ENCODE measurements at regions not wholly inside any gene's neighbourhood (a gene's known extent, or its start where the extent isn't known, plus 50 kb on each side); places are given as distances from the start of the nearest gene placed in this dataset.
"Not testable (repeated sequence)": the region's sequence is repeated elsewhere in the genome, so short reads cannot be mapped to it uniquely, and the experiment has no call there.

DNA sequence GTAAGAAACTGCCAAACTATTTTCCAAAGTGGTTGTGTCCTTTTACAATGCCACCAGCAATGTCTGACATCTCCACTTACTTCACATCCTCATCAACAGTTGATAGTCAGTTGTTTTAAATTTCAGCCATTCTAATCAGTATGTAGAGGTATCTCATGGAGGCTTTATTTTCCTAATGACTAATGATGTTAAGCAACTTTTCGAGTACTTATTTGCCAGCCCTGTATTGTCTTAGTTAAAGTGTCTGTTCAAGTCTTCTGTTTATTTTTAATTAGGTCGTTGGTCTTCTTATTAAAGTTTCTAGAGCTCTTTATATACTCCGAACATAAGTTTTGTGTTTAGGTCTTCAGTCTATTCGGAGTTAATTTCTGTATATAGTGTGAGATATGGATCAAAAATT is 54.9 kb upstream of the NBPF12 start:
- not testable (repeated sequence) for DNase-seq (ENCODE audit: low read depth)

DNA sequence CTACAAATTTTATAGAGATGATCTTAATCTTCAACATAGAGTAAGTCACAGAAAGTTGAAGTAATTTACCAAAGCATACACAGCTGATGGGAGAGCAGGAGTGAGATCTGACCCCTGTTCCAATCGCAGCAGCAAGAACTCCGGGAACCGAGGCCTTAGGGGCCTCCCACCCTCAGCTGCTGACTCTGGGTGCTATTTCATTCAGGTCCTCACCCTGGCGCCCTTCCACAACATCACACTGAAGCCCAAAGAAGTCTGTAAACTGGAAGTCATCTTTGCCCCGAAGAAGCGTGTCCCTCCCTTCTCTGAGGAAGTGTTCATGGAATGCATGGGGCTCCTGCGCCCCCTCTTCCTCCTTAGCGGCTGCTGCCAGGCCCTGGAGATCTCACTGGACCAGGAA is 57.0 kb upstream of the NBPF12 start:
- DNase-seq (ENCODE audit: low read depth), result not testable (repeated sequence)

DNA sequence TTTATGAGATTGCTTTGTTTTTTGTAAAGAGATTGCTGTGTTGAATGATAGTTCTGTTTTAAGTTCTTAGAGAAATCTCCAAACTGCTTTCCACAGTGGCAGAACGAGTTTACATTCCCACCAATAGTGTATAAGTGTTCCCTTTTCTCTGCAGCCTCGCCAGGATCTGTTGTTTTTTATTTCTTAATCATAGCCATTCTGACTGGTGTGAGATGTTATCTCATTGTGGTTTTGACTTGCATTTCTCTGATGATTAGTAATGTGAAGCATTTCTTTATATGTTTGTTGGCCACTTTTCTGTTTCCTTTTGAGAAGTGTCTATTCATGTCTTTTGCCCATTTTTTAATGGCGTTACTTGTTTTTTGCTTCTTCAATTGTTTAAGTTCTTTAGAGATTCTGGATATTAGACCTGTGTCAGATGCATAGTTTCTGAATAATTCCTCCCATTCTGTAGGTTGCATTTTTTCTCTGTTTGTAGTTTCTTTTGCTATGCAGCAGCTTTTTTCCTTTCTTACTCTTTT is 74.3 kb upstream of the NBPF12 start:
- DNase-seq (ENCODE audit: low read depth), result not testable (repeated sequence)

DNA sequence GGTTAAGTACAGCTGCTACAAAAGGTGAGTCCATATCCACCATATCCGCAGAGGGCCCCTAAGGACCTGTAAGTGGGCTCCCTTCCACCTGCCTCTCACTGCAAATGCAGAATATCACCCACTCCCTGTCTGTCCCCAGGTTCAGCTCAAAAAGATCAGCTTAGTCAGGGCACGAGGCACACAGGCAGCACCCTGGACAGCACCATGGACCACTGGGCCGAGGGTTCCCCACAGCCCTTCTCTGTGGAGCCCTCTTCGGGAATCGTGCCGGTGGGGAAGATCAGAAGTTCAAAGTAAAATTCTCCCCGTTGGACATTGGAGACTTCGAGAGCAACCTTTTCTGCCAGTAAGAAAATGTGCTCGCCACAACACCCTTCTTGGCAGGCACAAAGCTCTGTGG is 85.0 kb upstream of the NBPF12 start:
- DNase-seq (ENCODE audit: low read depth), result not testable (repeated sequence)

DNA sequence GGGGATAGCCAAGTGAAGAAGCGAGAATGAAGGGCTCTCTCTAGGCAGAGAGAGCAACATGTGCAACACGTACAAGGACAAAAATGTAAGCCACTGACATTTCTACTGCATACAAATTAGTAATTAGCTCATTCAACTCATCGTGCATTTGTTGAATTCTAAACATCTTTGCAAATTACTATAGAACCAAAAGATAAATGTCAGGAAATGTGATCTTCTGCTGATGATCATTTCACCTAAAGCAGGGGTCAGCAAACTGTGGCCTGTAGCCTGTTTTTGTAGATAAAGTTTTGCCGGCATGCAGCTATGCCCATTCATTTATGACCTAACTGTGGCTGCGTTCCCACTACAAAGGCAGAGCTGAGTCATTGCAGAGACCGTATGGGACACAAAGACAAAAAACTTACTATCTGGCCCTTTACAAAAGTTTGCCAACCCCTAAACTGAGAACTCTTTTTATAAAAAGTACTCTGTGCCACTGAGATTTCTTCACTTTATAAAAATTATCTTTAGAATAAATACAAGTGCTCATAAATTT is 87.7 kb upstream of the NBPF12 start:
- DNase-seq (ENCODE audit: low read depth), result not testable (repeated sequence)

DNA sequence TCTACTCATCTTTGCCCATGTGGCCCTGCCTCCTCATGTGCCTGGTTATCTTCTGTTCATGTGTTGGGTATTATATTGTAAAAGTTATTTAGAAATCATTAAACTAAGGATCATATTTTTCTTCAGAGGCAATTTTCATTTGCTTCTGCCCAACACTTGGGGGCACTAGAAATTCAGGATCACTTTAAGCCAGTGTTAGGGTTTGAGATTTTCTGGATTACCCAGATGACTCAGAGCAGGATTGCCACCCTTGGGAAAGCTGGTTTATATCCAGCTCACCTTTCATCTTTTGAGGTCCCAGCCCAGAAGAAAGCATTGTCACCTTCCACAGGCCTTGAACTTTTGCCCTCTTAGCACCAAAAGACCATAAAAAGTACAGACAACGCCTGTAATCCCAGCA is 99.4 kb upstream of the NBPF12 start:
- DNase-seq (ENCODE audit: low read depth), result not testable (repeated sequence)

DNA sequence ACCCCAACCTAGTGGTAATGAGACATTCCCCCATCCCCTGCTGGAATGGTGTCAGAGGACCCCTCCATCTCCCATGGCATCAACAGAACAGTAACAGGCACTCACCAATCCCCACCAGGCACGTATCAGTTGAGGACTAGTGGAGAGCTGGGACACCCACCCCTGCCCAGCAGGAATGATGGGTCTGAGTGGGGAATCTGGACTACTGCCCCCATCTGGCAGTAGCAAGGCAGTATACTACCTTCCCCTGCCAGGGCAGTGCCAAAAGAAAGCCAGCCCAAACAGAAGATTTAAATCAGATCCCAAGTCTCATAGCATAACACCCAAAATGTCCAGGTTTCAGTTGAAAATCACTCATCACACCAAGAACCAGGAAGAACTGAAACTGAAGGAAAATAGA is 111.2 kb upstream of the NBPF12 start:
- not testable (repeated sequence) for DNase-seq (ENCODE audit: low read depth)

DNA sequence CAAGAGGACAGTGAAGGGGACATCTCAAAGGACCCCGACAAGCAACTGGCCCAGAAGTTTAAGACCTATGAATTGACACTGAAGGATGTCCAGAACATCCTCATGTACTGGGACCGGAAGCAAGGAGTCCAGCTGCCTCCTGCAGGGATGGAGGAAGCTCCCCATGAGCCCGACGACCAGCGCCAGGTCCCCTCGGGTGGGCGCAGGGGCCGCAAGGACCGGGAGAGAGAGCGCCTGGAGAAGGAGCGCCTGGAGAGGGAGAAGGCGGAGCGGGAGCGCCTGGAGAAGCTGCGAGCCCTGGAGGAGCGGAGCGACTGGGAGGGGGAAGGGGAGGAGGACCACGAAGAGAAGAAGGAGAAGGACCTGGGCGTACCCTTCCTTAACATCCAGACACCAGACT is 143.9 kb upstream of the NBPF12 start:
- not testable (repeated sequence) for DNase-seq (ENCODE audit: low read depth)

DNA sequence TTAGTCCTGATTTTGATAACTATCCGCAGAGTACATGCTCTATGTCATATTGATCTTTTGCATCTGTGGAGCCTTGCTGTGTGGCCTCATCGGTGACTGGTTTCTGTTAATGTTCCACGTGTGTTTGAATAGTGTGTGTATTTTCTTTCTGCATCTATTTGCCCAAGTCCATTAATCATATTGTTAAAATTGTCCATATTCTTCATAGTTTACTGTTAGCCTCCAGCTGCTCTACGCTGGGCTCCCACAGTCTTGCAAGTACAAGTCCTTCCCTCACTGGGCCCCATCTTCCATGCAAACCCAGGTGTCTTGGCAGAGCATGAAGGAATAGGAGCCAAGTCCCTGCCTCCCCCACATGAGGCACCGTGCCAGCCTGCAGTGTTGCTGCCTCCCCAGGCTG is 145.4 kb upstream of the NBPF12 start:
- DNase-seq (ENCODE audit: low read depth), result not testable (repeated sequence)

DNA sequence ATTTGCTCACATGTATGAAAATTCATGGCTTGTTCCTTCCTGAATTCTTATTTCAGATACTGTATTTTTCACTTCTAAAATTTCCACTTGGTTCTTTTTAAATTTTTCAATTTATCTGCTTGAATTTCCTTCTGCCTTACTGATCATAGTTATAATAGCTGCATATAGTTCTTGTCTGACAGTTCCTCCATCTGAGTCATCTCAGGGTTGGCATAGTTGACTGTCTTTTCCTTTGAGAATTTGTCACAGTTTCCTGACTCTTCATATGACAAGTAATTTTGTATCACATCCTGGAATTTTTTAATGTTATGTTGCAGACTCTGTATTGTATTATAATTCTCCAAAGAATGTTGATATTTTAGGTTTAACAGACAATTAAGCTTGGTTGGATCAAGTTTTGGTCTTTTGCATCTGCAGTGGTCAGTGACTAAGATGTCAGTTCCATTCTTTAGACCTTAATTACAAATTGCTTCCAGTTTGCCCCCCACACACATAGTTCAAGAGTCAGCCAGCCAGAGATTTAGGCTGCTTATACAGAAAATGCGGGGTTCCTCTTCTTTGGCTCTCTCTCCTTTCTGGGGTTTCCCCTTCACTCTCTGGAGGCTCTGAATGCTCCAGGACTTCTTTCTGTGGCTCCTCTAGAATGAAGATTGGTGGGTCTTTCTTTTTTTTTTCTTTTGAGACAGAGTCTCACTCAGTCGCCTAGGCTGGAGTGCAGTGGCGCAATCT is 153.7 kb upstream of the NBPF12 start:
- not testable (repeated sequence) for DNase-seq (ENCODE audit: low read depth)

DNA sequence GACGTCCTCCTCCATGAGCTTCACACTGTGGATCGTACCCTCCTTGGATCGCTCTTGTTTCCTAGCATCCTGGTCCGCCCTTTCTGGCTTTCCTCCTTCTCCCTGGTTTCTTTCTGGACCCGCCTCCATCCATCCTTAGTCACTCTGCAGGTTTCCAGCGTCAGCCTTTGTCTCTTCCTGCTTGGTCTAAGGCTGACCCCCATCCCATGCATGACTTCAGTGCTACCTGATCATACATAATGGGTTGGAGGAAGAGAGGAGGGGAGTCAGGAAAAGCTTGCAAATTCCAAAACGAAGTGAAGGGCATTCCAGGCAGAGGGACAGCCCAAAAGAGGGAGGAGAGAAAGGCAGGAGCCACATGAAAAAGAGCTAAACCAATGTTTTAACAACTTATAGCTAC is 156.9 kb upstream of the NBPF12 start:
- not testable (repeated sequence) for DNase-seq (ENCODE audit: low read depth)

DNA sequence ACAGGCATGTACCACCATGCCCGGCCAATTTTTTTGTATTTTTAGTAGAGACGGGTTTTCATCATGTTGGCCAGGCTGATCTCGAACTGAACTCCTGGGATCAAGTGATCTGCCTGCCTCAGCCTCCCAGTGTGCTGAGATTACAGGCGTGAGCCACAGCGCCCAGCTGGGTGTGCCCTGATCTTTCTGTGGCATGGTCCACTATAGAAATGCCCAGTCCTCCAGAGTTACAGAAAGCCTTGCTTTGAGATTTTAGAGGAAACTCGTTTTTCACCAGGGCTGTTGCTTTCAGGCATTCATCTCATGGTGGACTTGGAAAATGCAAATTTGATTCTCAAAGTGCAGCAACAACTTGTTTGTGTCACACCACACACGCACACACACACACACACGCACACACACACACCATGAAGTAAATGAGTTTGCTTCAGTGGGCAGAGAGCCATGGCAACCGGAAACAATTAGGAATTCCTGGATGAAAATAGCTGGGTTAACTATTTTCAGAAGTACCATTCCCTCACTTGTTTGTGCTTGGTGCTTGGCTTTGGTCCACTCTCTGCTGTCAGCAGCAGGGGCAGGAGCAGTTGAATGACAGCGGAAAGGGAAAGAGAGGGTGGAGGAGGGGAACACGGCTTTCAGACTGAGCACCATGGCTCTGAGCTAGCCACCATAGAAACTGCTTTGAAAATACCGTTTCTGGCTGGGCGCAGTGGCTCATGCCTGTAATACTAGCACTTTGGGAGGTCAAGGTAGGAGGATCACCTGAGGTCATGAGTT is 160.1 kb upstream of the NBPF12 start:
- DNase-seq (ENCODE audit: low read depth), result not testable (repeated sequence)

DNA sequence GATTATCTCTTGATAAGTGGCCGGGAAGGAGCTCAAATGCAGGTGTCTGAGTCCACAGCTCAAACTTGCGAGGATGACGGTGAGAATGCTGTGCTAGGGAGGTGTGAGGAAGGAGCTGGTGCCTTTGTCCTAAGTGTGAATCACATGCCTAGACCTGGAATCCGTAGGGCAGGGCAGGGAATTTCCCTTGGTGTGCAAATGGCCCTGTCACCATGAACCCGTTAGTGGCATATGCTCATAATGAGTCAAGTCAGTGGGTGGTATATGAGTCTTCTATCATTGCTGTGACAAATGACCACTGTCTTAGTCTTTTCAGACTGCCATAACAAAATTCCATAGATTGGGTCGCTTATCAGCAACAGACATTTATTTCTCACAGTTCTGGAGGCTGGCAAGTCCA is 163.1 kb upstream of the NBPF12 start:
- DNase-seq (ENCODE audit: low read depth), result not testable (repeated sequence)

DNA sequence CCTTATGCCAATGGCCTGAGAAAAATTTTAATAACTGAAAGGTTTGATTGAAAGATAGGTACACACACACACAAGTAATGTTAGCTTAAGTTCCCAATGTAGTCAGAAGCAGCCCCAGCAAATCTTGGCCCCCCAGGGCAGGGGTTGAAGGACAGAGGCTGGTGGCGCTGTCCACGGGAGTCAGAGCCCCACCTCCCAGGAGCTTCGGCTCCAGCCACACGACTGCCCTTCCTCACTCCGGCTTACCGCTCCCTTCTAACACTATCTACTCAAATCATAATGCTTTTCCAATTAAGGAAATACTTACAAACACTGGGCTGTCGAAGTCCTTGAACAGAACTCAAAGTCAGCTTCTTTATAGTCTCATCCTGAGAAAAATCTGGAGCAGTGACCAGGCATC is 163.9 kb upstream of the NBPF12 start:
- DNase-seq (ENCODE audit: low read depth), result not testable (repeated sequence)

DNA sequence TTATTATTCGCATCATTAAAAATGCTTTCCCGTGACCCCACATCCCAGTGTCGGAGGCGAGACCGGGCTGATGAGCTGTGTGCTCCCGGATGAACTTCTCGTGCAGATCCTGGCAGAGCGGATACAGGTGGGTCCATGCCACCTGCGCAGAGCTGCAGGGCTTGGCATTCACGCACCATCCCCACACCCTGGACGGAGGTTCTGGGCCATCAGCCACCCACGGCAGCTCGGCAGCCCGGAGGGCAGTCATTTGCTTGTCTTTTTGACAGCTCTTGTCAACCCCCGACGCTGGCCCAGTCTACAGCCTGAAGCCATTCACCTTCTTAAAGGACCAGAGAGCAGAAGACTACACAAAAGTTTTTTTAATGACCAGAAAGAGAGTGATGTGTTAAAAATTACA is 166.7 kb upstream of the NBPF12 start:
- DNase-seq (ENCODE audit: low read depth), result not testable (repeated sequence)

DNA sequence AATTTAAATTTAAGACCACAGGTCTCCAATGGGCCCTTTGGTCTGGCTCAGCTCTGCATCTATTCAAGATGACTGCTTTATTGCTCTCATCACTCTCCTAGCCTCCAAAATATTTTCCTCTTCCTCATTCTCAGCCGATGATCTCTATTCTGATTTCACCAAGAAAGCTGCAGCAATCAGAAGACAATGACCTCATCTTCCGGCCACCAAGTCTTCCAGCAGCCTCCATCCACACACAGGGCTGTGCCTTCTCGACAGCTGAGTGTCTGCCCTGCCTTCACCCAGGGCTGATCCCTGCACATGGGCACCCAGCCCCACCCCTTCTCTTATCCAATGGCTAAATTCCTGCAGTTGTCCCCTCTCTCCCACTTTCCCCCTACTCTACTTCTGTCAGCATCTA is 167.1 kb upstream of the NBPF12 start:
- DNase-seq (ENCODE audit: low read depth), result not testable (repeated sequence)

DNA sequence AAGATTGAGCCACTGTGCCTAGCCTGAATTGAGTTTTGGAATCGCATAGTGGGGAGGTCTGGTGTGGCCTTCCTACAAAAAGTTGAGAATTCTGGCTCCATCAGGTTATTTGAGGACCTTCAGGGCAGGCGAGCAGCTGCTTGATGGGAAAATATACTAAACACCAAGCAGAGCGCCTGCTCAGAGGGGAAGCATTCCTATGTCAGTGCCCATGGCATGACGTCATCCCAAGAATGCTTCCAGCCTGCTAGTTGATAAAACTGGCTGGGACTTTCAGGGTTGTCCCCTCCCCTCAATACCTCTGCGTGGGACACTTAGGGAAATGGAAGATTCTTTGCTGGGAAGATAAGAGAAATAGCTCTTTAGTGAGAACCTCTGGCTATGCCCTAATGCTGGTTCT is 174.9 kb upstream of the NBPF12 start:
- not testable (repeated sequence) for DNase-seq (ENCODE audit: low read depth)

DNA sequence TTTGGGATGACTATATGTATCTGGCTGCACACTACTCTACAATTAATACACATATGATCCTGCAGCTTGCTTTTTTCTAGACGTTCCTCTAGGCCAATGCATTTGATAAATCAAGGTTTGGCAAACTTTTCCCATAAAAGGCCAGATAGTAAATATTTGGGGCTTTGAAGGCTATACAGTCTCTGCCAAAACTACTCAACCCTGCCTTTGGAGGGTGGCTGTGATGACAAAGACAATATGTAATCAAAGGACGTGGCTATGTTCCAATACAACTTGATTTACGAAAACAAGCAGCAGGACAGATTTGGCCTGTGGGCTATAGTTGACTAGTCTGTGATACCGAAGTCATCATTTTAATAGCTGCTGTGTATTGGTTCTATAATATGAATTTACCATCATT is 181.3 kb upstream of the NBPF12 start:
- not testable (repeated sequence) for DNase-seq (ENCODE audit: low read depth)

DNA sequence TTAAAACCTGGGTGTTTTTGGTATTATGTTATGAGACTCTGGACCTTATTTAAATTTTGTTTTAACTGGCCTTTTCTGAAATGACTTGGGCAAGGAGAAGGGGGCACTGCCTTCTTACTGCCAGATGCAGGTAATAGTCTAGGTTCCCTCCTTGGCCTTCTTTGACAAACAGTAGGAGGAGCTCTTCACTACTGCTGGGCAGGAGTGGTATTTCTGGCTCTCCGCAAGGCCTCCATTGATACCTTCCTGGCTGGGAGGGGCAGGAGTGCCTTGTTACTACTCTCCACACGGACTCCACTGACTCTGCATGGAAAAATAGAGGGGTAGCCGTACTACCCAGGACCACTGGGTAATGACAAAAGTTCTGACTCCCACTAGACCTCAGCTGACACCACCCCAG is 189.4 kb upstream of the NBPF12 start:
- not testable (repeated sequence) for DNase-seq (ENCODE audit: low read depth)

DNA sequence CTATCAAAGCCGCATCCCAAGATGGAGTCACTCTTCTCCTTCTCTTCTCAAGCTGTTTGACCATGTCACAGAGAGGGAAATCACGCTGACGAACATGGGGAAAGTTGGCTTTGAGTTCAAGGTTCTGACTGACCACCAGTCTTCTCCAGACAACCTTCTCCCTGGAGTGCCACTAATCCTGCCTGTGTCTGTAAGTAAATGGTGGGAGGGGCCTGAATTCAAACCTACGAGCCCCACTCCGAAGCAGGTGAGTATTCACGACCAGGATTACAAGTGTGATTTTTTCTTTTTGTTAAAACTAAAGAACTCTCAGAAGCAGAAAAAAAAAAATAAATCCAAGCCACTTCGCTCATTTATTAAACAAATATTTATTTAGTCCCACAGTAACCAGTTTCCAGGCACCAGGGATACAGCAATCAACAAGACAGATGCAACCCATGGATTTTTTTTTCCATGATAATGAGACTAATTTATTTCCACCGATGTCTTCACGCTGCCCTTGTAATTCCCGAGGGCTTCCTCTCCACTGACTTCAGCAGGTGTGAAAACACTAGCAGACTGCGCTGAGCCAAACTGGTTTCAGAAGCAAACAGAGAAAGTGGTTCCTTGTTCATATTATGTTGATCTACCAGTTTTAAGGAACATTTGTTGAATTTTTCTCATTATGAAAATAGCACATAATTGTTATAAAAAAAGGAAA is 206.0 kb upstream of the NBPF12 start:
- DNase-seq (ENCODE audit: low read depth), result not testable (repeated sequence)

DNA sequence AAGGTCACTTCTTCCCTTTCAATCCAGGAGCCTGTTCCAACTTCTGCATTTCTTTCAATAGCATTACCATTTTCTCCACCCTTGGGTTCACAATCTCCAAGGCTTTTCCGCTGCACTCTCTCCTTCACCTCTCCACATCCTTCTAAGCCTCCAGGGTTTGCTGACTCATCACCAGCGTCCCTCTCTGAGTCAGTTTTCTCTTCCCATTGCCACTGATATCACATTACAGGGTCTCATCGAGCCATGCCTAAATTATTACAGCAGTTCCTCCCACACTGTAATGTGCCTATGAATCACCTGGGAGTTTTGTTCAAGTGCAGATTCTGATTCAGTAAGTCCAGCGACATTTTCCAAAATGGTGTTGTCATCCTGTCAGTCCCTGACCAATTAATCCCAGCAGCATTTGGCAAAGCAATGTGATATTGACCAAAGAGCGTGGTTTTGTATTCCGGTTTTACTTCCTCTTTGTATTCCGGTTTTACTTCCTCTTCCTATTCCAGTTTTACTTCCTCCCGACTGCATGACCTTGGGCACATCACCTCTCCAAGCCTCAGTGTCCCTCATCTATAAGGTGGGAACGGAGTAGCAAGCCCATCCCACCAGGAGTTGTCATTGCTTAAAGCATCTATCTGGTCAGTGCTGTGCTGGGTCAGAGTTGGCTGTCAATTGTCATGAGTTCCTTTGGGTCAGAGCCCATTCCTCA is 208.3 kb upstream of the NBPF12 start:
- DNase-seq (ENCODE audit: low read depth), result not testable (repeated sequence)

DNA sequence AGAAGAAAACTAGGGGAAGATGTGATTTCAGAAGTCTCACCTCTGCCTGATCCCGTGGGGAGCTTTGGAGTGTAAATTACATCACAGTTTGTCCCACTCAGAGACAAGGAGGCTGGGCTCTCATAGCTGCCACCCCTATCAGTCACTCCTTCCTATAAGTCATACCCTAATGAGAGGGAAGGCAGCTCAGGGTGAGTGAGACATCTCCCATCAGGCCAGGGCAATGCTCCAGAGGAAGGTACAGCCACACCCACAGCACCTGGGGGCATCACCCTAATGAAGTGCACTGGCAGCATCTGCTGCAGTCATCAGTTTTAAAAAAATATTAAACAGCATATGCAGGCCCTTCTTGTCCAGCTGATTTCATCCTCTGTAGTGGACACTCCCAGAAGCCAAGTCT is 223.1 kb upstream of the NBPF12 start:
- not testable (repeated sequence) for DNase-seq (ENCODE audit: low read depth)

All from activated T-cell treated with anti-CD3 and anti-CD28 coated beads for 48 hours (primary cell).